NCI-H345 treated with DMSO at 0.1 percent for 48 hours (cell line): ENCODE measurements at regions not wholly inside any gene's neighbourhood (a gene's known extent, or its start where the extent isn't known, plus 50 kb on each side); places are given as distances from the start of the nearest gene placed in this dataset.

Source experiments
- DNase-seq: peaks from one replicate; lab custom pipeline; 2025; ENCODE audit not compliant: unreplicated experiment; lab: John Stamatoyannopoulos, UW

DNA sequence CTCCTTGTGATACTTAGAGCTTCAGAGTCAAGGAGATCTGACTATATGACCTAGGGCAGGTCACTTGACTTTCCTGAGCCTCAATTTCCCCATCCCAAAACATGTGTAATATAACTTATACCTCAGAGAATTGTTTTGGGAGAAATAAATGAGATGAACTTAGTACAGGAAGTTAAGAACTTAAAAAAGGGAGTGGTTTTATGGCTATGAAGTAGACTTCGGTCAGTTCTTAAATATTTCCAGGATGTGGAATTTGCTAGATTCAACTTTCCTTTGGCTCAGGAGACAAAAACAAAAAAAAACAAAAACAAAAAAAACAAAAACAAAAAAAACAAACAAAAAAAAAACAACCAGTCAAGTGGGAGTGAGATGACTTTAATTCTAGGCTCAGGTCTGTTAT, 116.7 kb downstream of the EDEM1 start:
- DNase-seq, result no peak

DNA sequence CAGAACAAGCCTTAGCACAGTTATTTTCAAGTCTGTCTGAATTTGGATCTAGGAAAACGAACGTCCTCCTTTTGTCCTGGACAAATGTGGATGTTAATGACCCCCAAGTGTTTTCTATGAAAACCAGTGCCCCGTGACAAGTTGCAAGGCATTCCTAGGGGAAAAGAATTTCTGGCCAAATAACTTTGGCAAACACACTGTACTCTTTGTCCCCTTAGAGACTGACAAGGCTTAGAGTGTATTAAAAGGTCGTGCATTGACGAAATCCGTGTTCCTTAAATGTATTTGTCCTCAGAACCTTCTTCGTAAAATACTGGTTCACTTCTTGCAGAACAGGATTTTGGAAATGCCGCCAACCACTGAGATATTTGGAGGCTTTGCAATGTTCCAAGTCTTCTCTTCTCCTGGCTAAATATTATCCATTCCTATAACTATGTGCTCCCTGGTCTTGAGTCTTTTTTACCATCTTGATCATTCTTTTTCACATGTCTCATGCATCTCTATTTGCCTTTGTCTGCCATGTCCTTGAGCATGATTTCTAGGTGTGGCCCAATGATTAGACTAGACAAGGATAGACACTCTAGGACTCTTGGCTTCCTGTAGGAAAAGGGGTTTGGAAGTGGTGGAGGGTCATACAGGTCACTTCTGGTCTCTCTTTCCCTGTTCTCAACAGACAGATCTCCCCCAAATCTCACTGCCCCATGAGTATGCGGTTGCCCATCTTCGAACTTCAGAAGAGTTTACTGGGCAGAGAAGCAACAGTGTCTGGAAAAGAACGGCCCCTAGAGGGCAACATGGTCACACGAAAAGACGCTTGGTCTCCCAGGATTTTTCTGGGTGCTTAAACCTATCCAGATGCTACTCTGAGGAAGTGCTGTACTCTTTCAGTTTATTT, 117.5 kb downstream of the EDEM1 start:
- DNase-seq, result peak; percentile 53

DNA sequence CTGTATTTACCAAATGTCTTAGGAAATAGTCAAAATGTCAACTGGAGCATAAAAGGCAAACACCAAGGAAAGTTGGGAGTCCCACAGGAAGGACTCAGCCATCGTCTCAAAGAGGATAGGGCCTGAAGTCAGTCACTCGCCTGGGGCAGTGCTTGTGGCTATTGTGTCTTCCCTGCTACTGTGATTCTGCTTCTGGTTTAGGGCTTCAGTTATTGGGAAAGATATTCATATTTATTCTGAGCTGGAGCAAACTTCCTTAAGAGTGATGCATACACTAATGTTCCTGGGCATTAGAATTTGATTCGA, 118.1 kb downstream of the EDEM1 start:
- DNase-seq, result no peak

DNA sequence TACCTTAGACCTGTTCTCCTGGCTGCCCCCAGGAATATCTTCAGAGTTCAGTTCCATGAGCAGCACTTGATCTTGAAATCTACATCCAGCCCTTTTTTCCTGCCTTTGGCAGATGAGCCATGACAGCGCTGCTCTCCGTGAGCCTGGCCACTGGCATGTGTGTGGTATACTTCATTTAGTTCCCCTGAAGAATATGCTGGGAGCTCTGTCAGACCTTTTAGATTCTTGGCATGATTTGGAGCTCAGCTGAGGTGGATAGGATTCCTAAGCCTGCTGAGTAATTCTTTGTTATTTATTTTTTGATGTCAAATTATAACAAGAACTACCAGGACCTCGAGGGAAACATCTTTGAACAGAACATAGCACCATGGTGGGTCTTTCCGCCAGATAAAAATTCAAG, 121.7 kb downstream of the EDEM1 start:
- no peak for DNase-seq

DNA sequence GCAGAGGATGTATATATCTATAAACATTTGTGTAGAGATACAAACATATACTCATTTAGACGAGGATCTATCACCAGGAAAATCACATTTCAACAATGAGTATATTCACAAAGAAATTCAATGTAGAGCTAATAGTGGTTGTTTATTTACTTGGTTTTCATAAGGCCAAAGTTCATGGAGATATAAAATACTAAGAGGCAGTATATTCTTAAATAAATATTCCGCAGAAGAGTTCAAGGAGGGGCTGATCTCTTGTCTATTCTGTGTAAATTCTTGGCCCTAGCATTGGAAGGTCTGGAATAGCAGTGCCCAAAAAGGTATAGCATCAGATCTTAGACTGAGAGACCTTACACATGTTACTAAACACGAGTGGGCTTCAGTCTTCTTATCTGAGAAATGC, 122.1 kb downstream of the EDEM1 start:
- DNase-seq, result no peak

DNA sequence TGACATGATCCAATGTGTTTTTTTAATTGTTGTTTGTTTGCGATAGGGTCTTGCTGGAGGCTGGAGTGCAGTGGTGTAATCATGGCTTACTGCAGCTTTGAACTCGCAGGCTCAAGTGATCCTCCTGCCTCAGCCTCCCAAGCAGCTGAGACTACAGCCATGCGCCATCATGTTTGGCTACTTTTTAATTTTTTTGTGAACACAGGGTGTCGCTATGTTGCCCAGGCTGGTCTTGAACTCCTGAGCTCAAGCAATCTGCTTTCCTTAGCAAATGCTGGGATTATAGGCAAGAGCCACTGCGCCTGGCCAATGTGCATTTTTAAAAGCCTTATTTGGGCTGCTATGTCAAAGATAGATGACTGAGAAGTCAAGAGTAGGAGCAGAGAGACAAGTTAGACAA, 123.0 kb downstream of the EDEM1 start:
- DNase-seq, result no peak

DNA sequence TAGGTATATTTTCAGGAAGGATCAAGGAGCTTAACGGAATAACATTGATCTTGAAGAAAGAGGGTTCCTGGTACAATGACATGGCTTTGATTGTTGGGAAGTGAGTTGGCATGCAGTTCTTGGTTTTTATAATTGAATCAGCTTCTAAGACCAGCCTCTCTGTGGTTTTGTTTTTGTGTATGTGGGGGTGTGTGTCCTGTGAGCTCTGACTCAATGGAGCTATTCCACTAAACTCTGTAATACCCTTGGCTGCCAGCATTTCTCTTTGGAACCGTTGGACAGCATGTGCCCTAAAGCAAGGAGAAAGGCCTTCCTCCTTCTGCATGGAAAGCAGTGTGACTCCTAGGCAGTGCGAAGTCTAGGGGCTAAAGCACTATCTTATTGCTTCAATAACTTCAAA, 124.8 kb downstream of the EDEM1 start:
- DNase-seq, result no peak

DNA sequence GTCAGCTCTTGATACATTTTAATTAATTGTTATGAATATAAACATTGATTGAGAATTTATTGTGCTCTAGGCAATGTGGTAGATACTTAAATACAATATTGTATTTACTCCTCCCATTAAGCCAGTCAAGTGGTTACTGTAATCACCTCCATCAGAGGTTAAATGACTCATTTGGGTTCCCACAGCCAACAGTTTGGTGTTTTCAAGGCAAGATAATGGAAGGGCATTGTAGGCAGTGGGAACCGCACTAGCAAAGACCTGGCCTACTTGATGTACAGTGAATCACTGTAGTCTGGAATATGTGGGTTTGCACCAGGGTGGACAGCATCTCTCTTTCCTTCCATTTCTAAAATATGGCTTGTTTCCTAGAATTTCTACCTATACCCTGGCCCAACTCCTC, 127.4 kb downstream of the EDEM1 start:
- no peak for DNase-seq

DNA sequence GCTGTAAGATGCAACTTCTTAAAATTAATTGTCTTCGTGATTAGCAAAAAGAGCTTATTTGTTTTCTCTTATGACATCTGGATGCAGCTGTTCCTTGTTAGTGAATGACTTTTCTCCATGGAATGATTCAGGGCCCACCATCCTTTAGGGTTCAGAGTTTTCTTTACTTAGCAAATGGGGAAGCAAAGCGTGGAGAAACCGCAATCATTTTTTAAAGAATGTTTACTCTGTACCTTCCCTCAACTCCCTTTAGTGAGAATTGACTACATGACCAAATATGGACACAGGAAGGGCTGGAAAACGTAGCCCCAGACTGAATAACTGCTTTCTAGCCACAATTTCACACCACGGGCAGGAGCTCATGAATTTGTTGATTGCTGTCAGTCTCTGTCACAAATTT, 130.1 kb downstream of the EDEM1 start:
- DNase-seq, result no peak

DNA sequence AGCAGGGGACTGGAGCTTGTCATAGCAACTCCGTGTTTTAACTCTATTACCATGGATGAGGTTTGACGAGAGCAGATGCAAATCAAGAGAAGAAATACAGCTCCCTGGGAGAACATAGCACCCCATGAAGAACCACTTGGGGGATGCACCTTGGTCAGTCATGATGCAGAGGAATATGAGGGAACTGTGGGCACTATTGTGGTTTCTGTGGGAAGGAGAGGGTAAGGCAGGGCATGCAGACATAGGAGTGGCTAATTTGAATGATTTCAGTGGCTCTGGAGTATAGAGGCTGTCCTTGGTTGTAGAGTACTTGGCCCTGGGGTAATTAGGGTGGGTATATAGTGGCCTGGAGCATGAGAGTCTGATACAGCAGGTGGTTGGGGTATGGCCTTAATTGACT, 131.9 kb downstream of the EDEM1 start:
- no peak for DNase-seq

DNA sequence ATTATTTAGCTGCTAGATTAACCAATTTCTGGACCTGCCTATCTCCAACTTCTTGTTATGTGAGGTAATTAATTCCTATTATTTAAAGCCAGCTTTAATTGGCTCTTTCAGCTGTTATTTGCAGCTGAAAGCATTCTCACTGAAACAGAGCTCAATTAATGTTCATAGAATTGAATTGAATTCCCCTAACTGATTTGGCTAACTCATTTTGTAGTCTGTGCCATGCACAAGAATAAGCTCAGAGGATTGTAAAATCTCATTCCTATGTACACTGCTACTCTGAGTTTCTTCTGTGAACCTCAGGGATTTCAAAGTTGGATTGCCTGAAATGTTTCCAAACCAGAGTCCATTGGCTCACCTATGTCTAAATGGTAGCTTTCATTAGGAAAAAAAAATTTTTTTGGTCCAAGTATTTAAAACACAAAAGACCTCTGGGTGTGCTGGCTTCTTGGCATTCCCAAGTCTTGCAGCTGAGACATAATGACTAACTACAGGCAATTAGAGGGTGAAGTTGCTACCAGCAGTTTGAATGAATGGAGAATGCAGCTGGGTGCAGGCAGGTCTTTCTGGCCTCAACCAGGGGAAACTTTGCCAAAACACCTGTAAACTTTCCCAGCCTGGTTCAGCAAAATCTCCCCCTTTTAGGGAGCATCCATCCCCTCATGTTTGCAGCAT, 134.3 kb downstream of the EDEM1 start:
- no peak for DNase-seq

DNA sequence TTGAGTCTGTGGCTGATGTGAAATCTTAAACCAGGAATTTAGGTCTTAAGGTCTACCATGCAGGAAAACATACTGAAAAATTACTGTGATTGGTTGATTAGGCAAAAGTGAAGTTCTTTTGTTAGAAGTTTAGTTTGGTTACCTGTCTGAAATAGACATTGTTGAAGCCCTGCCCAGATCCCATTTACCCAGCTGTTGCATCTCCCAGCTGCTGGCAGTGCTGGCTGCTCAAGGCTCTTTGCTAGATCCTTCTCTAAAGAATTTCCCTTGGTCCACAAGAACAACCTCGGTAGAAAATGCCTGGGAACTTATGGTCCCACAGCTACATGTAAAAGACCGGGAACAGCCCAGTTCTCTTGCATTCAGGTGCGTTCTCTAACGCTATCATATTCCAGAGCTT, 137.3 kb downstream of the EDEM1 start:
- no peak for DNase-seq

DNA sequence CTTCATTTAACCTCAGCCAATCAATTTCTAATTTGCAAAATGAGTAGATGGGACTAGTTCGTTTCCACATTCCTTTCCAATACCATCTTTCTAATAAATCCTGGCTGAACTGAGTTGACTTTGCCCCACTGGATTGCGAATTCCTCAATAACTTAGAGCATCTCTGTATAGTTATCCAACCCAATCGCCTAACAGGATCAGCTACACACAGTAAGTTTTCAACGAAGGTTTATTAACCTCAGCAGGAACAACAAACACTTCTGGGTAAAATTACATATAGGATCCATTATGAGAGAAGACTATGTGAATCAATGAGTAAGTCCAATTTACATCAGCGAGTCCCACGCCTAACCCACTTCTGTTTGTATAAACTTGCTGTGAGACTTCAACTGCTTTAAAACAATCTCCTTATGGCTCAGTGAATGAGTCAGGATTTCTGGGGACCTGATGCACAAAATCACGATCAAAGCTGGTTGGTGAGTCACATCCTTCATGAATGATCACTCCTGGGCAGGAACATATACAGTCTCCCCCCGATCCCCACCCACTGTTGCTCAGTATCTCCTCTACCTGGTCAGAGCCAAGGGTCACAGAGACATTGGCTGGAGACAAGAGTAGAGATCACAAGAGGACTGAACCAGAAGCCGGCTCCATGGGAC, 142.8 kb downstream of the EDEM1 start:
- DNase-seq, result no peak

DNA sequence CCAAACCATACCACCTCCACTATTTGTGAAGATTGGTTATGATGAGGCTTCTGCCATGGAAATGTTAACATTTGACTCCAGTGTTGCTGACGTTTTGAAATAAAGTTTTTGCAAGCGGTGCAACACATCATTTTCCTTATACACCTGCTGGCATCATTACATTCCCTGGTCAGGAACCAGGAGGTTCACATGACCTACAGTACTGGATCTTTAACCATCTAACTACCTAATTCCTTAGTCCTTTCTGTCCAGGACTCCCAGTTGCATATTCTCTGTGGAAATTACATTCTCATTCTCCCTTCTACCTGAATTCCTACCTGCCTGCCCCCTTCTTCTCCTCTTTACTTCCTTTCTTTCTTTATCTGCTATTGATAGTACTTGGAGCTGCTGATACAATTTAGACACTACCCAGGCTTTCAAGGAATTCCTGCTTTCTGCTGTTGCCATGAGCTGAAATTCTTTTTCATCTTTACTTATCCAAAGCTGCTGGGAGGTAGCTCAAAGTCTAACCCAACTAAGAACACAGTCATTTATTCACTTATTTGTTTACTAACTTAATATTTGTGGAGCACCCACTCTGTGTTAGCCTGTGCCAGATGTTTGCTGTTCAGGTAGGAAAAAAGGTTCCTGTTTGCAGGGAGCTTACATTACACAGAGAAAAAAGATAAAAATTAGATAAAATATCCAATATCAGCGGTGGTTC, 144.2 kb downstream of the EDEM1 start:
- DNase-seq, result no peak

DNA sequence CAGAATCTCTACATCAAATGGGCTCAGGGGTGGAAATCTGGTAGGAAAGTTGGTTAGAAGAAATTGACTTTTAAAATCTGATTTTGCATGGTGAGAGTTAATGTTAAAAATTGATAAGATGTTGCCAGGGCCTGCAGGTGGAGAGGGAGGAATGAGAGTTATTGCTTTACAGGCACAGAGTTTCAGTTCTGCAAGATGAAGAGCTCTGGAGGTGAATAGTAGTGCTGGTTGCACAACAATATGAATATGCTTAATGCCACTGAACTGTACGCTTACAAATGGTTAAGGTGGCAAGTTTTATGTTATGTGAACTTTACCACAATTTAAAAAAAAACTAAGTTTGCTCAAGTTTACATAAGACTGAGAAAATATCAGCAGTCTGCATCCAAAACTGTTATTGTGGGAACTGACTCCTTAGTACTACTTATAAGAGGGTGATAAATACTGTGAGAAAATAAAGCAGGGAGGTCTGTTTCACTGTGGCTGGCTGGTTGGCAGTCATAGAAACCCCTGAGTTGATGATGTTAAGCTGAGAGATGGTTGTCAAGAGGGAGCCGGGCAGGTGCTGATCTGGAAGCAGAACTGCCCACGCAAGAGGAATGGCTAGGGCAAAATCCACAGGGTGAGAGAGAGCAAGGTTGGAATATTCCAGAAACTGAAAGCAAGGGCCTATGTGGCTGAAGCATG, 144.9 kb downstream of the EDEM1 start:
- DNase-seq, result no peak

DNA sequence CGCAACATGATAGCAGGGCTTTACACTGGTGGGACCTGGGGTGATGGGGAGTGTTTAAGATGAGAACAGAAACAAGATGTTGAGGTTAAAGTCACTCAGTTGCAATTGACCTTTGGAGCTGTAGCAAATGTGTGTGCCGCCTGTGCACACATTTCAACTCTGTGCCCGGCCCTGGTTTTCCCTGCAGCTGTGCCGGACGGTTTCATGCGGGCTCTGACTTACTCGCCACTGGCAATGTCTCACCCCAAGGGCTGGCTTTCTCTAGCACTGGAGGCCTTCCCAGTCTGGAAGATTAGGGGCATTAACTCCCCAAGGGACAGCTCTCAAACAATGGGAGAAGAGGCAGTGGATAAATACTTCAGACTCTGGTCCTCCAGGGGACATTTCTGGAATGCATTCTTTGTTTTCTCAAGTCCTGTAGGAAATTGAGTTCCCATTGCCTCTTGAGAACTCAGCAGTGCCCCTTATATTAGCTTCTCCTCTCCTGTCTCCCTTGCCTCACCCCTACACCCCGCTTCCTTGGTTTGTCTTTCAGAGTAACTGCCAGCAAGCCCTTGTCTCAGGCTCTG, 152.5 kb downstream of the EDEM1 start:
- DNase-seq, result peak; percentile 47

DNA sequence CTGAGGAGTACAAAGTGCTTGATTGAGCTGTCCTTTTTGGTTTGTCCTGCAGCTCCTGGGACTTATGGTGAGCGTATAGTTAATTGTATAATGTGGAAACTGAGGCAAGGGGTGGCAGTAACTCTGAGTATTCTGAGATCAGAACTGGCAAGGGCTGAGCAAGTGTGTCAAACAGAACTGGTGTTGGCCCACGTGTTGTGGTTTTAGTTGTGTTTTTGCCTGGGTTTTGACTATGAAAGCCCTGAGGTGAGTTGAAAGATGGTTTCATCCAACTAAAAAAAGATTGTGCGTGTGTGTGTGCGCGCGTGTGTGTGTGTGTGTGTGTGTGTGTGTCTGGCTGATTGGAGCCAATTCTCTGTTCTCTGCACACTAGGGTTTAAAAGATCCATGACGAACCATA, 154.1 kb downstream of the EDEM1 start:
- DNase-seq, result no peak

DNA sequence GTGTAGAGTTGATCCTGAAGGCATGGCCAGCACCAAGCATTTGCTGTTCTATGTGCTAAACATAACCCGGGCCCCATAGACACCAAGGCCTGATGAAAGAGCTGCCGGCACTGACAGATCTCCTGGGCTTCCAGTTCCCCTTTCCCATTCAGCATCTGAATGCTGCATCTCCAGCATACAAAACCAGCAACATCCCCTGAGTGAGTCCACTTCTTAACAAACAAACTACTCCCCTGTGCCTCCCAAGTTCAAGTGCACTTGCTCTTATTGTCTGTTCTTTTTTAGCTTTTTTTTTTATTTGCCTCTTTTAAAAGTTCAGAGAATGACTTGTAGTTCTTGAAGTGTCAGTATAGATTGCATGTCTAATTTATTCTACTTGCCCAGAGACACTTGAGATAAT, 156.0 kb downstream of the EDEM1 start:
- DNase-seq, result peak; percentile 90

DNA sequence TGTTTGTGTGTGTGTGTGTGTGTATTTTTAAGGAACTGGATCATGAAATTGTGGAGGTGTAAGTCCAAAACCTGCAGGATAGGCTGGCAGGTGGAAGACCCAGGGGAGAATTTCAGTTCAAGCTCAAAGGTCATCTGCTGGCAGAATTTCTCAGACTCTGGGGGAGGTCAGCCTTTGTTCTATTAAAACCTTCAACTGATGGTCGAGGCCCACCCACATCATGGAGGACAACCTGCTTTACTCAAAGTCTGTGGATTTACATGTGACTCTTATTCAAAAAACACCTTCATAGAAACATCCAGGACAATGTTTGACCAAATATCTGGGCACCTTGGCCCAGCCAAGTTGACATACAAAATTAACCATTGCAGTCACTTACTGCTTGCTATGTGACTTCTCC, 157.2 kb downstream of the EDEM1 start:
- DNase-seq, result no peak

DNA sequence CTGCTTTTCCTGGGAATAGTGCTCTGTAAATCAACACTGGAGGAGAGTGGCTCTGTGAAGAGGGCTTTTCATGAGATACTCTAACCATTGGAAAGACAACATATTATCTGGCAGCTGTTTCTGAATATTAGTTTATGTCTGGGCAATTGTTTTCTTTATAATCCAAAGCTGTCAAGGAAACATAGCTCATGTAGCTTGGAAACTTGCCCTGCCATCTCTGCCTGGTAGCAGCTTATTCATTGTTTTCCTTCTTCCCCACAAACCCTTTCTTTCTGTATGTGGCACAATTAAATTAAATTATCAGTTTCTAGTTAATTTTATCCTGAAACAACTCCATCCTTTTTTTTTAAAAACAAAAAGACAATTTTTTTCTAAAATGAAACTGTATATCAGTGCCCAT, 160.0 kb downstream of the EDEM1 start:
- DNase-seq, result peak; percentile 12
